GM10266 (cell line): ENCODE measurements at regions not wholly inside any gene's neighbourhood (a gene's known extent, or its start where the extent isn't known, plus 50 kb on each side); places are given as distances from the start of the nearest gene placed in this dataset.
"Not testable (repeated sequence)": the region's sequence is repeated elsewhere in the genome, so short reads cannot be mapped to it uniquely, and the experiment has no call there.

ENCODE experiments used
- DNase-seq: peaks from one replicate; pipeline ENCODE4 v3.0.0; 2012; ENCODE audit errors: extremely low spot score
- CTCF ChIP-seq: IDR thresholded peaks from 2 replicates; pipeline ENCODE4 v1.5.1; 2012; ENCODE audit warnings: mild to moderate bottlenecking, low read depth; ENCODE audit not compliant: control insufficient read depth, insufficient read depth; ENCODE audit errors: missing control alignments

GRCh38 chr9:135173066-135173465 is 85.6 kb downstream of the OLFM1 start:
- no peak for DNase-seq
- no peak for TF ChIP-seq CTCF

- no peak for DNase-seq
- no peak for TF ChIP-seq CTCF
Measured at GRCh38 chr9:135174248-135174647, 86.8 kb downstream of the OLFM1 start.

GRCh38 chr9:135174981-135175380 is 87.5 kb downstream of the OLFM1 start:
- DNase-seq, result no peak

GRCh38 chr9:135176284-135176683 is 88.8 kb downstream of the OLFM1 start:
- TF ChIP-seq CTCF, result no peak

More at GRCh38 chr9:135174981-135175380, 87.5 kb downstream of the OLFM1 start:
- no peak for TF ChIP-seq CTCF

GRCh38 chr9:135177562-135177961 is 90.1 kb downstream of the OLFM1 start:
- DNase-seq, result not testable (repeated sequence)

More at GRCh38 chr9:135176284-135176683, 88.8 kb downstream of the OLFM1 start:
- no peak for DNase-seq

GRCh38 chr9:135178498-135178897 is 91.0 kb downstream of the OLFM1 start:
- DNase-seq, result no peak
- TF ChIP-seq CTCF, result no peak

- TF ChIP-seq CTCF, result no peak
- DNase-seq, result no peak
Measured at GRCh38 chr9:135179041-135179440, 91.6 kb downstream of the OLFM1 start.

GRCh38 chr9:135179976-135180375 is 92.5 kb downstream of the OLFM1 start:
- no peak for DNase-seq
- no peak for TF ChIP-seq CTCF
